Endothelial cell of umbilical vein (primary cell): ENCODE measurements at regions not wholly inside any gene's neighbourhood (a gene's known extent, or its start where the extent isn't known, plus 50 kb on each side); places are given as distances from the start of the nearest gene placed in this dataset.

Experiments used
- BruUV-seq: library from RNA; stranded (reverse); fragments of 400-500 nt; replicated peaks from 2 replicates; lab custom pipeline; 2021; lab: Mats Ljungman, UMichigan
- CTCF ChIA-PET: fragments of 300-600, 350-600 bp; sonication (Branson Sonifier 250); formaldehyde crosslinking; loops from one replicate; lab custom pipeline; 2021; ENCODE audit warnings: antibody characterized with exemption, inconsistent platforms; lab: Charles Lee
- POLR2A ChIA-PET: fragments of 300-600, 350-600 bp; sonication (Branson Sonifier 250); formaldehyde crosslinking; loops from one replicate; lab custom pipeline; 2021; ENCODE audit warnings: antibody characterized with exemption, inconsistent platforms; lab: Charles Lee
- DNase-seq: peaks from one replicate; pipeline ENCODE4 v3.0.0-alpha.2; 2011; ENCODE audit warnings: low read depth, low spot score
- FAIRE-seq: peaks from 2 replicates; lab custom pipeline; 2011; peaks lifted over from hg19 to GRCh38; lab: Jason Lieb, UNC
- H2AFZ ChIP-seq: 2 replicates; pipeline ENCODE4 v1.6.0; 2012; ENCODE audit warnings: low read depth, low read length, control low read depth, inconsistent platforms
- H3K27ac ChIP-seq: 2 replicates; pipeline ENCODE4 v1.5.1; 2011; ENCODE audit warnings: low read depth, mild to moderate bottlenecking, control low read depth, low read length, moderate library complexity; ENCODE audit not compliant: insufficient read depth
- H3K27me3 ChIP-seq, 2 experiments: 2 replicates each; pipeline versions ENCODE4 v1.6.0 to v1.6.1; 2011; ENCODE audit warnings: low read length in 2 of 2, mixed read lengths in 1 of 2; ENCODE audit not compliant: control insufficient read depth in 2 of 2, insufficient read depth in 2 of 2
- H3K36me3 ChIP-seq, 2 experiments: 2 replicates in 1 of 2; 3 replicates in 1 of 2; pipeline ENCODE4 v1.5.1; 2011; ENCODE audit warnings: low read length in 2 of 2, mild to moderate bottlenecking in 1 of 2, moderate library complexity in 1 of 2; ENCODE audit not compliant: control insufficient read depth in 2 of 2, insufficient read depth in 2 of 2; ENCODE audit errors: extremely low read depth in 1 of 2
- H3K4me1 ChIP-seq: 3 replicates; pipeline ENCODE4 v1.5.1; 2011; ENCODE audit warnings: mild to moderate bottlenecking, low read length; ENCODE audit not compliant: control insufficient read depth, insufficient read depth; ENCODE audit errors: extremely low read depth
- H3K4me2 ChIP-seq: 2 replicates; pipeline ENCODE4 v1.6.1; 2011; ENCODE audit warnings: low read length, control low read depth, mixed read lengths; ENCODE audit not compliant: insufficient read depth
- H3K4me3 ChIP-seq, 3 experiments: fragments of 200-600 bp in 1 of 3; sonication (generic), shearing (Covaris generic) in 1 of 3; replicated peaks in 1 of 3; 2 replicates each; pipeline ENCODE4 v1.5.1; 2011 to 2016; ENCODE audit warnings: control low read depth in 3 of 3, low read length in 3 of 3, mild to moderate bottlenecking in 2 of 3, inconsistent platforms in 1 of 3, low read depth in 1 of 3, moderate library complexity in 1 of 3; ENCODE audit not compliant: insufficient read depth in 1 of 3
- H3K79me2 ChIP-seq: 2 replicates; pipeline ENCODE4 v1.6.0; 2012; ENCODE audit warnings: low read length, inconsistent platforms; ENCODE audit not compliant: control insufficient read depth, insufficient read depth
- H3K9ac ChIP-seq: replicated peaks from 2 replicates; pipeline ENCODE3; 2011; ENCODE audit warnings: low read length, control low read depth; ENCODE audit not compliant: insufficient read depth; ENCODE audit errors: extremely low read depth
- H3K9me1 ChIP-seq: replicated peaks from 3 replicates; pipeline ENCODE4 v1.6.0; 2011; ENCODE audit warnings: mild to moderate bottlenecking, low read length; ENCODE audit not compliant: control insufficient read depth, insufficient read depth; ENCODE audit errors: extremely low read depth
- H3K9me3 ChIP-seq: replicated peaks from 2 replicates; pipeline ENCODE4 v1.5.1; 2012; ENCODE audit warnings: low read length, inconsistent platforms; ENCODE audit not compliant: control insufficient read depth, insufficient read depth
- H4K20me1 ChIP-seq: replicated peaks from 2 replicates; pipeline ENCODE3; 2011; ENCODE audit warnings: mild to moderate bottlenecking, low read length; ENCODE audit not compliant: control insufficient read depth, insufficient read depth; ENCODE audit errors: extremely low read depth
- EZH2 ChIP-seq: IDR thresholded peaks from 2 replicates; pipeline ENCODE4 v1.6.1; 2012; ENCODE audit warnings: borderline replicate concordance, low read depth, mild to moderate bottlenecking, moderate library complexity, low read length, inconsistent platforms; ENCODE audit not compliant: severe bottlenecking
- FOS ChIP-seq: IDR thresholded peaks from 2 replicates; pipeline ENCODE4 v1.6.1; 2011; ENCODE audit warnings: mild to moderate bottlenecking, low read length, moderate library complexity, borderline replicate concordance; ENCODE audit not compliant: insufficient read depth
- GATA2 ChIP-seq: IDR thresholded peaks from 2 replicates; pipeline ENCODE4 v1.7.0; 2011; ENCODE audit warnings: low read depth, mild to moderate bottlenecking, moderate library complexity, mixed read lengths, low read length; ENCODE audit not compliant: insufficient read length, insufficient read depth
- JUN ChIP-seq: IDR thresholded peaks from 2 replicates; pipeline ENCODE4 v1.6.1; 2011; ENCODE audit warnings: borderline replicate concordance, low read depth; ENCODE audit not compliant: insufficient read length, insufficient read depth
- MAX ChIP-seq: IDR thresholded peaks from 2 replicates; pipeline ENCODE4 v1.6.1; 2011; ENCODE audit not compliant: insufficient read depth, insufficient read length
- MYC ChIP-seq: IDR thresholded peaks from one replicate; pipeline ENCODE4 v1.6.1; 2011; ENCODE audit warnings: mild to moderate bottlenecking, low read depth, low read length
- POLR2A ChIP-seq: IDR thresholded peaks from 2 replicates; pipeline ENCODE4 v1.6.1; 2012; ENCODE audit warnings: low read depth, mild to moderate bottlenecking, control low read depth, low read length
- POLR2AphosphoS5 ChIP-seq: IDR thresholded peaks from 2 replicates; pipeline ENCODE4 v1.6.1; 2012; ENCODE audit warnings: low read depth, mild to moderate bottlenecking, control low read depth, low read length, moderate library complexity; ENCODE audit not compliant: insufficient read depth
- dilution Hi-C: fragments of 300-500 bp; cut with MboI; formaldehyde crosslinking; loops from one replicate; pipeline ENCODE4 v1.15.0; 2019; ENCODE audit warnings: low sequenced_read_pairs; ENCODE audit not compliant: extremely low pct_ligation_motif_present
- intact Hi-C: fragments of 100-400 bp; cut with micrococcal nuclease; formaldehyde crosslinking; loops from one replicate; pipeline ENCODE4 v1.10.0; 2022
- TF ChIP-seq, protein P1 (sequence below), 2 donors: IDR thresholded peaks; 1 replicate in 1 of 2; 2 replicates in 1 of 2; pipeline ENCODE4 v1.5.1; 2011; ENCODE audit warnings: low read length in 2 of 2, mild to moderate bottlenecking in 2 of 2, moderate library complexity in 2 of 2, control low read depth in 1 of 2, inconsistent platforms in 1 of 2, low read depth in 1 of 2; ENCODE audit not compliant: insufficient read depth in 1 of 2; ENCODE audit errors: extremely low read depth in 1 of 2

DNA sequence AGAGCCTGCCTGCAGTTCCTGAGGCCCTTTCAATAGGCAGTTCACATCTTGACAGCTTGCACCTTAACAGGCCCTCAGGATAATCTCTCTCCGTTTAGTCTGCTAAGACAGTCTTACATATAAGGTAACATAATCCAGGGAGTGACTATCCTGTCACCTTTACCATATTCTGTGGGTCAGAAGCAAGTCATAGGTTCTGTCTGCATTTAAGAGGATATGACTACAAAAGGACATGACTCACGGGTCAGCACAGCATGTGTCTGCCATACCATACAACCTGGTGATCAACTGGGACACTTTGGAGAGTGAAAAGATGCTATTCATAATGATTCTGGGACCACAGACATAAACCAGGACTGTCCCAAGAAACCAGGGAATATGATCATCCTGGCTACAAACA is 611.1 kb downstream of the SOX6 start:
- POLR2A ChIA-PET, result no interaction called here
- peaks cover 22% of the 10 kb centered on the region for H3K4me1 ChIP-seq
- DNase-seq (peak; percentile 7), FAIRE-seq (peak; percentile 38)
- H3K4me2 ChIP-seq, result no peak overlapping the region
- H3K27me3 ChIP-seq, result no peaks in the 10 kb centered on the region
- TF ChIP-seq MAX (no peak), GATA2 (no peak), POLR2AphosphoS5 (no peak), EZH2 (no peak), JUN (peak; percentile 18), FOS (peak; percentile 43), POLR2A (no peak), MYC (no peak)
- TF ChIP-seq, protein P1, sequence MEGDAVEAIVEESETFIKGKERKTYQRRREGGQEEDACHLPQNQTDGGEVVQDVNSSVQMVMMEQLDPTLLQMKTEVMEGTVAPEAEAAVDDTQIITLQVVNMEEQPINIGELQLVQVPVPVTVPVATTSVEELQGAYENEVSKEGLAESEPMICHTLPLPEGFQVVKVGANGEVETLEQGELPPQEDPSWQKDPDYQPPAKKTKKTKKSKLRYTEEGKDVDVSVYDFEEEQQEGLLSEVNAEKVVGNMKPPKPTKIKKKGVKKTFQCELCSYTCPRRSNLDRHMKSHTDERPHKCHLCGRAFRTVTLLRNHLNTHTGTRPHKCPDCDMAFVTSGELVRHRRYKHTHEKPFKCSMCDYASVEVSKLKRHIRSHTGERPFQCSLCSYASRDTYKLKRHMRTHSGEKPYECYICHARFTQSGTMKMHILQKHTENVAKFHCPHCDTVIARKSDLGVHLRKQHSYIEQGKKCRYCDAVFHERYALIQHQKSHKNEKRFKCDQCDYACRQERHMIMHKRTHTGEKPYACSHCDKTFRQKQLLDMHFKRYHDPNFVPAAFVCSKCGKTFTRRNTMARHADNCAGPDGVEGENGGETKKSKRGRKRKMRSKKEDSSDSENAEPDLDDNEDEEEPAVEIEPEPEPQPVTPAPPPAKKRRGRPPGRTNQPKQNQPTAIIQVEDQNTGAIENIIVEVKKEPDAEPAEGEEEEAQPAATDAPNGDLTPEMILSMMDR (IDR thresholded peaks at IDR 0.05; ENCODE audit: extremely low read depth in 1 of 2, insufficient read depth in 1 of 2, low read depth in 1 of 2, low read length in 2 of 2), result no peak
- dilution Hi-C loops, result no loop called here
- H3K9me1 ChIP-seq, result no peaks in the 10 kb centered on the region
- H3K9ac ChIP-seq, result no peak overlapping the region
- no peaks in the 10 kb centered on the region for H3K36me3 ChIP-seq
- H3K9me3 ChIP-seq, result no peaks in the 10 kb centered on the region
- H4K20me1 ChIP-seq, result no peaks in the 10 kb centered on the region
- H3K27ac ChIP-seq, result no peak overlapping the region
- H3K79me2 ChIP-seq, result no peaks in the 10 kb centered on the region
- intact Hi-C loops, result no loop called here
- H2AFZ ChIP-seq, result no peak overlapping the region
- H3K4me3 ChIP-seq, result no peak overlapping the region
- BruUV-seq, result no TSS peak
- CTCF ChIA-PET, result no interaction called here
